ENCODE measurements at regions not wholly inside any gene's neighbourhood (a gene's known extent, or its start where the extent isn't known, plus 50 kb on each side); places are given as distances from the start of the nearest gene placed in this dataset.
A peak's percentile ranks its signal among the peaks of the same experiment; 100 is the strongest.

DNA sequence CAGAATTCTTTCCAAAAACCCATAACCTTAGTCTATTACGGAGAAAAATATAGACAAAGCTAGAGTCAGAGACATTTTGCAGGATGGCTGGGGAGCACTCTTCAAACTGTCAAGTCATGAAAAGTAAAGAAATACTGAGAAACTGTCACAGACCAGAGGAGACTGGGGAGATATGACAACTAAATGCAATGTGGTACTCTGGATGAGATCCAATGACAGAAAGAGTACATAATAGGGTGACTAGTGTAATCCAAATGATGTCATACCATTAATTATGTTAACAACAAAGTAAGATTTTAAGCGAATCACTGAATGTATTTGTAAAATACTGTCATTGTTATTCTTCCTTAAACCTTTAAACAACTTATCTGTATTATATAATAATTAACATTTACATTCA is 393.8 kb downstream of the LIG4 start:
- Histone ChIP-seq H3K27me3 (ENCODE audit: insufficient read depth) (no peaks in the 10 kb centered on the region), H4K20me1 (ENCODE audit: insufficient read depth) (peaks cover 12% of the 10 kb centered on the region; the same call in 1 of the 2 replicates), H2AFZ (ENCODE audit: low read depth) (no peak overlapping the region), H3K79me2 (ENCODE audit: insufficient read depth) (peaks cover 68% of the 10 kb centered on the region), H3F3A (replicated peaks; ENCODE audit: insufficient read depth) (peaks cover 15% of the 10 kb centered on the region), H3K4me2 (no peak overlapping the region), H3K9ac (no peak overlapping the region), H3K4me3 (ENCODE audit: low read depth in 2 of 2, low read length in 1 of 2) (no peak overlapping the region), H3K36me3 (replicated peaks in 1 of 2; ENCODE audit: control insufficient read depth in 1 of 2, insufficient read depth in 2 of 2, low read length in 1 of 2) (no peaks in the 10 kb centered on the region), H3K9me3 (no peaks in the 10 kb centered on the region), H3K9me2 (no peaks in the 10 kb centered on the region), H3K4me1 (ENCODE audit: control insufficient read depth in 1 of 2, insufficient read depth in 2 of 2, low read depth in 1 of 2, low read length in 1 of 2) (peaks cover 8 to 17% of the 10 kb centered on the region in 2 experiments), H3K27ac (ENCODE audit: low read depth in 2 of 2, low read length in 1 of 2) (no peak overlapping the region)
- POLR2A ChIA-PET, result no interaction called here
- WGBS (ENCODE audit: low lambda C conversion rate), result 79% methylated on average over 2 of the region's 2 CpGs
- no peak for DNase-seq
- TF ChIP-seq FOXJ3 (CRISPR knock-in tag; IDR thresholded peaks at IDR 0.05) (no peak), CHD2 (IDR thresholded peaks at IDR 0.05; ENCODE audit: low read length, partially characterized antibody) (no peak), POLR2AphosphoS5 (IDR thresholded peaks at IDR 0.05; ENCODE audit: low read depth, low read length) (no peak), ELF1 (IDR thresholded peaks at IDR 0.05) (no peak), MXI1 (IDR thresholded peaks at IDR 0.05; ENCODE audit: low read depth, low read length) (no peak), TAF1 (IDR thresholded peaks at IDR 0.05; ENCODE audit: borderline replicate concordance, low read depth, low read length) (no peak), RAD21 (IDR thresholded peaks at IDR 0.05; ENCODE audit: low read length) (no peak), SIN3A (IDR thresholded peaks at IDR 0.05; ENCODE audit: borderline replicate concordance, low read depth, low read length) (no peak), FOXM1 (IDR thresholded peaks at IDR 0.05; ENCODE audit: low read depth) (no peak), RXRA (IDR thresholded peaks at IDR 0.05; ENCODE audit: borderline replicate concordance, low read depth) (no peak), TCF12 (IDR thresholded peaks at IDR 0.05) (no peak)
- TF ChIP-seq, protein P1, sequence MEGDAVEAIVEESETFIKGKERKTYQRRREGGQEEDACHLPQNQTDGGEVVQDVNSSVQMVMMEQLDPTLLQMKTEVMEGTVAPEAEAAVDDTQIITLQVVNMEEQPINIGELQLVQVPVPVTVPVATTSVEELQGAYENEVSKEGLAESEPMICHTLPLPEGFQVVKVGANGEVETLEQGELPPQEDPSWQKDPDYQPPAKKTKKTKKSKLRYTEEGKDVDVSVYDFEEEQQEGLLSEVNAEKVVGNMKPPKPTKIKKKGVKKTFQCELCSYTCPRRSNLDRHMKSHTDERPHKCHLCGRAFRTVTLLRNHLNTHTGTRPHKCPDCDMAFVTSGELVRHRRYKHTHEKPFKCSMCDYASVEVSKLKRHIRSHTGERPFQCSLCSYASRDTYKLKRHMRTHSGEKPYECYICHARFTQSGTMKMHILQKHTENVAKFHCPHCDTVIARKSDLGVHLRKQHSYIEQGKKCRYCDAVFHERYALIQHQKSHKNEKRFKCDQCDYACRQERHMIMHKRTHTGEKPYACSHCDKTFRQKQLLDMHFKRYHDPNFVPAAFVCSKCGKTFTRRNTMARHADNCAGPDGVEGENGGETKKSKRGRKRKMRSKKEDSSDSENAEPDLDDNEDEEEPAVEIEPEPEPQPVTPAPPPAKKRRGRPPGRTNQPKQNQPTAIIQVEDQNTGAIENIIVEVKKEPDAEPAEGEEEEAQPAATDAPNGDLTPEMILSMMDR (IDR thresholded peaks at IDR 0.05), result no peak
- TF ChIP-seq, protein P2, sequence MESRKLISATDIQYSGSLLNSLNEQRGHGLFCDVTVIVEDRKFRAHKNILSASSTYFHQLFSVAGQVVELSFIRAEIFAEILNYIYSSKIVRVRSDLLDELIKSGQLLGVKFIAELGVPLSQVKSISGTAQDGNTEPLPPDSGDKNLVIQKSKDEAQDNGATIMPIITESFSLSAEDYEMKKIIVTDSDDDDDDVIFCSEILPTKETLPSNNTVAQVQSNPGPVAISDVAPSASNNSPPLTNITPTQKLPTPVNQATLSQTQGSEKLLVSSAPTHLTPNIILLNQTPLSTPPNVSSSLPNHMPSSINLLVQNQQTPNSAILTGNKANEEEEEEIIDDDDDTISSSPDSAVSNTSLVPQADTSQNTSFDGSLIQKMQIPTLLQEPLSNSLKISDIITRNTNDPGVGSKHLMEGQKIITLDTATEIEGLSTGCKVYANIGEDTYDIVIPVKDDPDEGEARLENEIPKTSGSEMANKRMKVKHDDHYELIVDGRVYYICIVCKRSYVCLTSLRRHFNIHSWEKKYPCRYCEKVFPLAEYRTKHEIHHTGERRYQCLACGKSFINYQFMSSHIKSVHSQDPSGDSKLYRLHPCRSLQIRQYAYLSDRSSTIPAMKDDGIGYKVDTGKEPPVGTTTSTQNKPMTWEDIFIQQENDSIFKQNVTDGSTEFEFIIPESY (IDR thresholded peaks at IDR 0.05; ENCODE audit: borderline replicate concordance, low read depth), result no peak
- CTCF ChIA-PET, result no interaction called here

DNA sequence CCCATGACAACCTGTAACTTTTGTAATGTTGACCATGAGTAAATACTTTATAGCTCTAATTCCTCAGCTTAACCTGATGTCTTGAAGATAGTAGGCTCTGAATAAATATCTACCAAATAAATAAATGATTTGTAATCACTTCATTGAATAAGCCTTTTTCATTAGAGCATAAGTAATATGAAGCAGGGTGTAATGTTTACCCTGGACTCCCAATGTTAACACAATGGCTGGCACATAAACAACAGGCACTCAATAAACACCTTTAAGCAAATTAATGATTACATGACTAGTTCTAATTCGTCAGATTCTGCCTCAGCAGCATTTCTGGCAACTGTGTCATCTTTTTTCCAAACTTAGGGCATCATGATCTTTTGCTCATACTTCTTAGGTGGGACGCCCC is 396.3 kb downstream of the LIG4 start:
- H2AFZ ChIP-seq (ENCODE audit: low read depth), result no peak overlapping the region
- peaks cover 67% of the 10 kb centered on the region for H3K79me2 ChIP-seq (ENCODE audit: insufficient read depth)
- no peak for DNase-seq
- no peak overlapping the region for H3K9ac ChIP-seq
- peak overlapping the region; percentile 42; the same call in 1 of the 2 replicates for H3K4me2 ChIP-seq
- no peak overlapping the region for H3K4me3 ChIP-seq (ENCODE audit: low read depth in 2 of 2, low read length in 1 of 2)
- WGBS (ENCODE audit: low lambda C conversion rate), result 82% methylated on average over 2 of the region's 2 CpGs
- peaks cover 12% of the 10 kb centered on the region for H3F3A ChIP-seq (replicated peaks; ENCODE audit: insufficient read depth)
- H3K27me3 ChIP-seq (ENCODE audit: insufficient read depth), result no peaks in the 10 kb centered on the region
- CTCF ChIA-PET, result no interaction called here
- H3K9me2 ChIP-seq, result no peaks in the 10 kb centered on the region
- H3K4me1 ChIP-seq (ENCODE audit: control insufficient read depth in 1 of 2, insufficient read depth in 2 of 2, low read depth in 1 of 2, low read length in 1 of 2), result peaks cover 8 to 17% of the 10 kb centered on the region in 2 experiments
- no peaks in the 10 kb centered on the region for H3K9me3 ChIP-seq
- peak overlapping the region in 1 of 2 experiments; percentile 69; a peak in 1 of 4 replicates for H3K27ac ChIP-seq (ENCODE audit: low read depth in 2 of 2, low read length in 1 of 2)
- TF ChIP-seq TCF12 (IDR thresholded peaks at IDR 0.05) (no peak), SMC3 (IDR thresholded peaks at IDR 0.05; ENCODE audit: low read depth, low read length) (no peak), SIN3A (IDR thresholded peaks at IDR 0.05; ENCODE audit: borderline replicate concordance, low read depth, low read length) (no peak), FOXM1 (IDR thresholded peaks at IDR 0.05; ENCODE audit: low read depth) (no peak), YY1 (IDR thresholded peaks at IDR 0.05; ENCODE audit: low read depth) (no peak), RAD21 (IDR thresholded peaks at IDR 0.05; ENCODE audit: low read length) (no peak), FOXJ3 (CRISPR knock-in tag; IDR thresholded peaks at IDR 0.05) (no peak), RCOR1 (IDR thresholded peaks at IDR 0.05; ENCODE audit: low read length) (no peak)
- TF ChIP-seq, protein P3, sequence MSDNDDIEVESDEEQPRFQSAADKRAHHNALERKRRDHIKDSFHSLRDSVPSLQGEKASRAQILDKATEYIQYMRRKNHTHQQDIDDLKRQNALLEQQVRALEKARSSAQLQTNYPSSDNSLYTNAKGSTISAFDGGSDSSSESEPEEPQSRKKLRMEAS (IDR thresholded peaks at IDR 0.05; ENCODE audit: low read depth), result no peak
- H4K20me1 ChIP-seq (ENCODE audit: insufficient read depth), result peaks cover 12% of the 10 kb centered on the region; the same call in 1 of the 2 replicates
- POLR2A ChIA-PET, result no interaction called here
- no peaks in the 10 kb centered on the region for H3K36me3 ChIP-seq (replicated peaks in 1 of 2; ENCODE audit: control insufficient read depth in 1 of 2, insufficient read depth in 2 of 2, low read length in 1 of 2)
